ENCODE measurements at regions not wholly inside any gene's neighbourhood (a gene's known extent, or its start where the extent isn't known, plus 50 kb on each side); places are given as distances from the start of the nearest gene placed in this dataset.

DNA sequence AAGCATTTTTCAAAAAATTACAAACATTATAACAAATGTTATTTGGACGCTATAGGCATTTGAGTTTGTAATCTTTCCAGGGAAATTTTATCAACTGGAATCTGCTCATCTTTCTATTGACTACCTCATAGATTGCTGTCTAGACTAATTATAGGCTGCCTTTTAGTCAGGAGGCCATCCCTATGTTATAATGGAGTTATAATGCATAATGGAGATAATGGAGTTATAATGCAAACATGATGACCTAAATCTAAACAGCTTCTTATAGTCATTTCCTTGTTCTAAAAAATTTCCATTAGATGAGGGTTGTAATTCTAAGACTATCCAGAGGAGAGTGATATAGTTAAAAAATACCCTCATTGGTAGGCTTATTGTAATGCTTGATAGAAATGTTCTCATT, 226.4 kb downstream of the SI start:
- TF ChIP-seq CTCF (IDR thresholded peaks at IDR 0.05) = no peak
- DNase-seq (ENCODE audit: low spot score) (no peak), ATAC-seq (ENCODE audit: insufficient number of reproducible peaks, low FRiP score, low read depth) (no peak)
- Histone ChIP-seq H3K27ac (no peak overlapping the region), H3K4me3 (no peak overlapping the region), H3K9me3 (no peaks in the 10 kb centered on the region), H3K4me1 (ENCODE audit: control insufficient read depth in 1 of 2, low read depth in 2 of 2) (no peaks in the 10 kb centered on the region), H3K36me3 (no peaks in the 10 kb centered on the region), H3K27me3 (replicated peaks; ENCODE audit: insufficient read depth) (no peaks in the 10 kb centered on the region)

- Histone ChIP-seq H3K27me3 (replicated peaks; ENCODE audit: insufficient read depth) (no peaks in the 10 kb centered on the region), H3K36me3 (no peaks in the 10 kb centered on the region), H3K4me3 (no peak overlapping the region), H3K27ac (no peak overlapping the region), H3K4me1 (ENCODE audit: control insufficient read depth in 1 of 2, low read depth in 2 of 2) (no peaks in the 10 kb centered on the region), H3K9me3 (no peaks in the 10 kb centered on the region)
- no peak for ATAC-seq (ENCODE audit: insufficient number of reproducible peaks, low FRiP score, low read depth)
- no peak for DNase-seq (ENCODE audit: low spot score)
- no peak for TF ChIP-seq CTCF (IDR thresholded peaks at IDR 0.05)
These were observed 227.1 kb downstream of the SI start for GRCh38 chr3:164851204-164851603.

GRCh38 chr3:164848923-164849322, 229.4 kb downstream of the SI start:
- Histone ChIP-seq H3K4me3 (no peak overlapping the region), H3K9me3 (no peaks in the 10 kb centered on the region), H3K27me3 (replicated peaks; ENCODE audit: insufficient read depth) (no peaks in the 10 kb centered on the region), H3K27ac (no peak overlapping the region), H3K4me1 (ENCODE audit: control insufficient read depth in 1 of 2, low read depth in 2 of 2) (no peaks in the 10 kb centered on the region), H3K36me3 (no peaks in the 10 kb centered on the region)
- DNase-seq (ENCODE audit: low spot score) (no peak), ATAC-seq (ENCODE audit: insufficient number of reproducible peaks, low FRiP score, low read depth) (no peak)
- no peak for TF ChIP-seq CTCF (IDR thresholded peaks at IDR 0.05)

- DNase-seq (ENCODE audit: low spot score) (no peak), ATAC-seq (ENCODE audit: insufficient number of reproducible peaks, low FRiP score, low read depth) (no peak)
- no peaks in the 10 kb centered on the region for H3K36me3 ChIP-seq
- no peaks in the 10 kb centered on the region for H3K9me3 ChIP-seq
- no peak for TF ChIP-seq CTCF (IDR thresholded peaks at IDR 0.05)
- H3K4me1 ChIP-seq (ENCODE audit: control insufficient read depth in 1 of 2, low read depth in 2 of 2) = no peaks in the 10 kb centered on the region
- no peak overlapping the region for H3K4me3 ChIP-seq
- H3K27me3 ChIP-seq (replicated peaks; ENCODE audit: insufficient read depth) = no peaks in the 10 kb centered on the region
- no peak overlapping the region for H3K27ac ChIP-seq
These were observed 232.6 kb downstream of the SI start for GRCh38 chr3:164845739-164846138.

DNA sequence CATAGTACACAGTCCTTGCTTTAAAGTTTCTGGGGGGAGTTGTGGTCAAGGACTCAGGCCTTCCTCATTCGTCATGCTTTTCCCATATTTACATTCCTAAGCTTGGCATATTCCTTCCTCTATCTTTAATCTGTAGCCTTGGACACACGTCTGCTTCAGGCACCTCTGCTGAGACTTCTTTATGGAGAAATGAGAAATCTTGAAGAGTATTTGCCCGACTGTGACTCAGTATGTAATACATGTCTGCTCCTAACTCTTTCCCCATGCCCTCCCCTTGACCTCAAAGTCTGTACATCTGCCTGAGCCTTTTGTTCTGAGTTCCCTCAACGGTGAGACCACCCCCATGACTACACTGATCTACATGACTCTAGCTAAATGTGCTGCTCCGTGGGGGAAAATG, 246.1 kb downstream of the SI start:
- H3K9me3 ChIP-seq = no peaks in the 10 kb centered on the region
- H3K27ac ChIP-seq = no peak overlapping the region
- no peaks in the 10 kb centered on the region for H3K36me3 ChIP-seq
- no peaks in the 10 kb centered on the region for H3K27me3 ChIP-seq (replicated peaks; ENCODE audit: insufficient read depth)
- DNase-seq (ENCODE audit: low spot score) (no peak), ATAC-seq (ENCODE audit: insufficient number of reproducible peaks, low FRiP score, low read depth) (no peak)
- no peak overlapping the region for H3K4me3 ChIP-seq
- TF ChIP-seq CTCF (IDR thresholded peaks at IDR 0.05) = no peak
- no peaks in the 10 kb centered on the region for H3K4me1 ChIP-seq (ENCODE audit: control insufficient read depth in 1 of 2, low read depth in 2 of 2)

All from thoracic aorta (tissue), 2 donors.